ENCODE measurements at regions not wholly inside any gene's neighbourhood (a gene's known extent, or its start where the extent isn't known, plus 50 kb on each side); places are given as distances from the start of the nearest gene placed in this dataset.

GRCh38 chr2:64230540-64230939, 86.3 kb upstream of the PELI1 start:
- Histone ChIP-seq H3K79me1 (ENCODE audit: low read depth, low read length) (no peaks in the 10 kb centered on the region), H3K14ac (ENCODE audit: low read length) (no peak overlapping the region), H2BK12ac (ENCODE audit: low read length) (no peak overlapping the region), H2BK5ac (ENCODE audit: low read length) (no peak overlapping the region), H3K27ac (replicated peaks; ENCODE audit: low read length) (no peak overlapping the region), H2AK5ac (ENCODE audit: low read depth, low read length) (no peak overlapping the region), H3K4me3 (ENCODE audit: low read length in 2 of 2) (no peak overlapping the region), H3K18ac (ENCODE audit: low read length) (no peak overlapping the region), H3K4me1 (ENCODE audit: control insufficient read depth in 2 of 2, insufficient read depth in 1 of 2, low read depth in 1 of 2, low read length in 2 of 2) (peaks cover 0 to 16% of the 10 kb centered on the region in 2 donors), H2BK15ac (ENCODE audit: low read length) (no peak overlapping the region), H4K91ac (ENCODE audit: low read depth, low read length, poor library complexity) (no peak overlapping the region), H3K9ac (ENCODE audit: low read depth, low read length, poor library complexity) (no peak overlapping the region), H3K9me3 (replicated peaks in 1 of 2; ENCODE audit: control insufficient read depth in 2 of 2, insufficient read depth in 1 of 2, low read depth in 1 of 2, low read length in 2 of 2) (no peaks in the 10 kb centered on the region), H3K4me2 (ENCODE audit: insufficient read depth, low read length, poor library complexity, severe bottlenecking) (no peak overlapping the region), H2BK120ac (ENCODE audit: low read depth, low read length) (no peak overlapping the region), H3K4ac (ENCODE audit: low read length) (no peak overlapping the region), H3K23ac (ENCODE audit: low read depth, low read length, poor library complexity) (no peak overlapping the region), H3K36me3 (replicated peaks in 1 of 2; ENCODE audit: control insufficient read depth in 2 of 2, insufficient read depth in 2 of 2, low read length in 2 of 2) (no peaks in the 10 kb centered on the region), H4K8ac (ENCODE audit: low read depth, low read length) (no peak overlapping the region), H2AFZ (ENCODE audit: low read length) (no peak overlapping the region), H3K27me3 (ENCODE audit: control insufficient read depth in 3 of 3, insufficient read depth in 3 of 3, low read depth in 1 of 3, low read length in 3 of 3) (peaks cover 0 to 3% (median 0%) of the 10 kb centered on the region in 3 experiments)
- DNase-seq (ENCODE audit: low spot score): no peak

GRCh38 chr2:64232266-64232665, 88.0 kb upstream of the PELI1 start:
- Histone ChIP-seq H3K9ac (ENCODE audit: low read depth, low read length, poor library complexity) (no peak overlapping the region), H2BK15ac (ENCODE audit: low read length) (no peak overlapping the region), H3K4me1 (ENCODE audit: control insufficient read depth in 2 of 2, insufficient read depth in 1 of 2, low read depth in 1 of 2, low read length in 2 of 2) (peaks cover 0 to 13% of the 10 kb centered on the region in 2 donors), H3K4me2 (ENCODE audit: insufficient read depth, low read length, poor library complexity, severe bottlenecking) (no peak overlapping the region), H2BK120ac (ENCODE audit: low read depth, low read length) (no peak overlapping the region), H3K18ac (ENCODE audit: low read length) (no peak overlapping the region), H2BK5ac (ENCODE audit: low read length) (no peak overlapping the region), H4K8ac (ENCODE audit: low read depth, low read length) (no peak overlapping the region), H3K4ac (ENCODE audit: low read length) (no peak overlapping the region), H2AFZ (ENCODE audit: low read length) (no peak overlapping the region), H3K79me1 (ENCODE audit: low read depth, low read length) (no peaks in the 10 kb centered on the region), H2AK5ac (ENCODE audit: low read depth, low read length) (no peak overlapping the region), H3K27ac (replicated peaks; ENCODE audit: low read length) (no peak overlapping the region), H3K23ac (ENCODE audit: low read depth, low read length, poor library complexity) (no peak overlapping the region), H3K27me3 (ENCODE audit: control insufficient read depth in 3 of 3, insufficient read depth in 3 of 3, low read depth in 1 of 3, low read length in 3 of 3) (no peaks in the 10 kb centered on the region), H2BK12ac (ENCODE audit: low read length) (no peak overlapping the region), H4K91ac (ENCODE audit: low read depth, low read length, poor library complexity) (no peak overlapping the region), H3K4me3 (ENCODE audit: low read length in 2 of 2) (no peak overlapping the region), H3K36me3 (replicated peaks in 1 of 2; ENCODE audit: control insufficient read depth in 2 of 2, insufficient read depth in 2 of 2, low read length in 2 of 2) (no peaks in the 10 kb centered on the region), H3K14ac (ENCODE audit: low read length) (no peak overlapping the region), H3K9me3 (replicated peaks in 1 of 2; ENCODE audit: control insufficient read depth in 2 of 2, insufficient read depth in 1 of 2, low read depth in 1 of 2, low read length in 2 of 2) (no peaks in the 10 kb centered on the region)
- DNase-seq (ENCODE audit: low spot score): no peak
- WGBS, 2 donors (ENCODE audit: extremely low coverage in 2 of 2, insufficient read length in 2 of 2, insufficient replicate concordance in 1 of 2): no CpG with 5 or more reads among the region's 2 CpGs

GRCh38 chr2:64233376-64233922, 89.2 kb upstream of the PELI1 start:
- H2BK120ac ChIP-seq (ENCODE audit: low read depth, low read length): no peak overlapping the region
- H3K27ac ChIP-seq (replicated peaks; ENCODE audit: low read length): no peak overlapping the region
- H3K14ac ChIP-seq (ENCODE audit: low read length): no peak overlapping the region
- H2BK12ac ChIP-seq (ENCODE audit: low read length): no peak overlapping the region
- H3K4me1 ChIP-seq (ENCODE audit: control insufficient read depth in 2 of 2, insufficient read depth in 1 of 2, low read depth in 1 of 2, low read length in 2 of 2): peaks cover 0 to 6% of the 10 kb centered on the region in 2 donors
- H3K23ac ChIP-seq (ENCODE audit: low read depth, low read length, poor library complexity): no peak overlapping the region
- no peaks in the 10 kb centered on the region for H3K27me3 ChIP-seq (ENCODE audit: control insufficient read depth in 3 of 3, insufficient read depth in 3 of 3, low read depth in 1 of 3, low read length in 3 of 3)
- DNase-seq (ENCODE audit: low spot score): no peak
- H2BK5ac ChIP-seq (ENCODE audit: low read length): no peak overlapping the region
- no peaks in the 10 kb centered on the region for H3K9me3 ChIP-seq (replicated peaks in 1 of 2; ENCODE audit: control insufficient read depth in 2 of 2, insufficient read depth in 1 of 2, low read depth in 1 of 2, low read length in 2 of 2)
- no peak overlapping the region for H3K4me3 ChIP-seq (ENCODE audit: low read length in 2 of 2)
- H2AFZ ChIP-seq (ENCODE audit: low read length): no peak overlapping the region
- no peak overlapping the region for H4K91ac ChIP-seq (ENCODE audit: low read depth, low read length, poor library complexity)
- no peak overlapping the region for H3K4ac ChIP-seq (ENCODE audit: low read length)
- no peak overlapping the region for H3K4me2 ChIP-seq (ENCODE audit: insufficient read depth, low read length, poor library complexity, severe bottlenecking)
- no peak overlapping the region for H4K8ac ChIP-seq (ENCODE audit: low read depth, low read length)
- H3K36me3 ChIP-seq (replicated peaks in 1 of 2; ENCODE audit: control insufficient read depth in 2 of 2, insufficient read depth in 2 of 2, low read length in 2 of 2): no peaks in the 10 kb centered on the region
- H3K79me1 ChIP-seq (ENCODE audit: low read depth, low read length): no peaks in the 10 kb centered on the region
- no peak overlapping the region for H2BK15ac ChIP-seq (ENCODE audit: low read length)
- H3K9ac ChIP-seq (ENCODE audit: low read depth, low read length, poor library complexity): no peak overlapping the region
- H3K18ac ChIP-seq (ENCODE audit: low read length): no peak overlapping the region
- WGBS, 2 donors (ENCODE audit: extremely low coverage in 2 of 2, insufficient read length in 2 of 2, insufficient replicate concordance in 1 of 2): no CpG with 5 or more reads among the region's 4 CpGs
- H2AK5ac ChIP-seq (ENCODE audit: low read depth, low read length): no peak overlapping the region

DNA sequence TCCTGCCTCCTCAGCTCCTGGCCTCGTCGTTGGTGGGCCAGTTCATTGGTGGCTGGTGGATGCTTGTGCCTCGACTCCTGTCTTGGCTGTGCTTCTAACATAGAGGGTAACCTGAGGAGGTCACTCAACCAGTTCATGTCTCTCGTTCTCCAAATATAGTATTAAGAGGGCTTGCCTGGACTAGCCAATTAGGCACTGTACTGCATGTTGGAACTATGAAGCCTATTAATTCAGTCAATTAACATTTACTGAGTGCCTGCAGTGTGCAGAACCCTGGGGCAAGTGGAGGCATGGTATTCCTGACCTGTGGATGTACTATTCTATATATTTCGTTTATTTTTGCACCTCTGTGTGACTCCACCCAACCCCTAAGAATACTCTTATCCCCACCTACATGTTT, 89.9 kb upstream of the PELI1 start:
- Histone ChIP-seq H2BK120ac (ENCODE audit: low read depth, low read length) (no peak overlapping the region), H2BK5ac (ENCODE audit: low read length) (no peak overlapping the region)
- no CpG with 5 or more reads among the region's 5 CpGs for WGBS, 2 donors (ENCODE audit: extremely low coverage in 2 of 2, insufficient read length in 2 of 2, insufficient replicate concordance in 1 of 2)

More for the DNA sequence above, 89.9 kb upstream of the PELI1 start:
- no peak overlapping the region for H2AK5ac ChIP-seq (ENCODE audit: low read depth, low read length)
- H3K79me1 ChIP-seq (ENCODE audit: low read depth, low read length): no peaks in the 10 kb centered on the region
- no peak overlapping the region for H3K27ac ChIP-seq (replicated peaks; ENCODE audit: low read length)
- no peak overlapping the region for H3K4ac ChIP-seq (ENCODE audit: low read length)
- no peak overlapping the region for H4K91ac ChIP-seq (ENCODE audit: low read depth, low read length, poor library complexity)
- DNase-seq (ENCODE audit: low spot score): no peak
- H3K4me3 ChIP-seq (ENCODE audit: low read length in 2 of 2): no peak overlapping the region
- no peak overlapping the region for H2BK15ac ChIP-seq (ENCODE audit: low read length)
- no peaks in the 10 kb centered on the region for H3K9me3 ChIP-seq (replicated peaks in 1 of 2; ENCODE audit: control insufficient read depth in 2 of 2, insufficient read depth in 1 of 2, low read depth in 1 of 2, low read length in 2 of 2)
- H4K8ac ChIP-seq (ENCODE audit: low read depth, low read length): no peak overlapping the region
- no peaks in the 10 kb centered on the region for H3K36me3 ChIP-seq (replicated peaks in 1 of 2; ENCODE audit: control insufficient read depth in 2 of 2, insufficient read depth in 2 of 2, low read length in 2 of 2)
- no peak overlapping the region for H3K14ac ChIP-seq (ENCODE audit: low read length)
- H3K4me2 ChIP-seq (ENCODE audit: insufficient read depth, low read length, poor library complexity, severe bottlenecking): no peak overlapping the region
- no peak overlapping the region for H2AFZ ChIP-seq (ENCODE audit: low read length)
- no peak overlapping the region for H3K9ac ChIP-seq (ENCODE audit: low read depth, low read length, poor library complexity)
- H3K18ac ChIP-seq (ENCODE audit: low read length): no peak overlapping the region
- H3K23ac ChIP-seq (ENCODE audit: low read depth, low read length, poor library complexity): no peak overlapping the region
- H2BK12ac ChIP-seq (ENCODE audit: low read length): no peak overlapping the region
- no peaks in the 10 kb centered on the region for H3K27me3 ChIP-seq (ENCODE audit: control insufficient read depth in 3 of 3, insufficient read depth in 3 of 3, low read depth in 1 of 3, low read length in 3 of 3)
- no peaks in the 10 kb centered on the region for H3K4me1 ChIP-seq (ENCODE audit: control insufficient read depth in 2 of 2, insufficient read depth in 1 of 2, low read depth in 1 of 2, low read length in 2 of 2)

Data from neuronal stem cell (in vitro differentiated cells).